ENCODE measurements at regions not wholly inside any gene's neighbourhood (a gene's known extent, or its start where the extent isn't known, plus 50 kb on each side); places are given as distances from the start of the nearest gene placed in this dataset.

DNA sequence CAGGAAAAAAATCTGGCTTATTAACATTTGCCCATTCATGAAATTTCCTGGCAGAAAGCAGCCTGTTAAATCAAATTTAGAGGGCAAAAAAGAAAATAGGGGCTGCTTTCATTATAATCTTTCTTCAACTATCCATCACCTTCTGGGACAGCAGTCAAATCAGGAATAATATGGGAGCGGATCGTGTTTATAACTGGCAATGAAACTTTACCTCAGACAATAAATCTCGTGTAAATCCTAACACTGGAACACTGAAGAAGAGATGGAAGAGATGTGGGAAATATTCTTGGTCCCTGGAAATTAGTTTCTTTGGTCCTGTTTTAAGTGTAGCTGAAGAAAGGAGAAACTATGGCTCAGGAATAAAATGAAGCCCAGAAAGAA is 77.5 kb upstream of the SERTAD2 start:
- Mint-ChIP-seq H3K4me3 (peak overlapping the region; percentile 84), H3K36me3 (ENCODE audit: low read depth) (peaks cover 10% of the 10 kb centered on the region), H3K27ac (peak overlapping the region; percentile 91), H3K27me3 (no peaks in the 10 kb centered on the region), H3K4me1 (peaks cover 62% of the 10 kb centered on the region), H3K9me3 (no peaks in the 10 kb centered on the region)
- DNase-seq (no peak), ATAC-seq (ENCODE audit: low read depth) (no peak)
- POLR2A ChIA-PET = interaction anchor here (0.6 to 7.9 kb wide), 8 partner anchors 9 to 133 kb away, joined by 3 to 176 read pairs (median 6); partner anchors contain the start of gene SERTAD2
- TF ChIP-seq, protein P1, sequence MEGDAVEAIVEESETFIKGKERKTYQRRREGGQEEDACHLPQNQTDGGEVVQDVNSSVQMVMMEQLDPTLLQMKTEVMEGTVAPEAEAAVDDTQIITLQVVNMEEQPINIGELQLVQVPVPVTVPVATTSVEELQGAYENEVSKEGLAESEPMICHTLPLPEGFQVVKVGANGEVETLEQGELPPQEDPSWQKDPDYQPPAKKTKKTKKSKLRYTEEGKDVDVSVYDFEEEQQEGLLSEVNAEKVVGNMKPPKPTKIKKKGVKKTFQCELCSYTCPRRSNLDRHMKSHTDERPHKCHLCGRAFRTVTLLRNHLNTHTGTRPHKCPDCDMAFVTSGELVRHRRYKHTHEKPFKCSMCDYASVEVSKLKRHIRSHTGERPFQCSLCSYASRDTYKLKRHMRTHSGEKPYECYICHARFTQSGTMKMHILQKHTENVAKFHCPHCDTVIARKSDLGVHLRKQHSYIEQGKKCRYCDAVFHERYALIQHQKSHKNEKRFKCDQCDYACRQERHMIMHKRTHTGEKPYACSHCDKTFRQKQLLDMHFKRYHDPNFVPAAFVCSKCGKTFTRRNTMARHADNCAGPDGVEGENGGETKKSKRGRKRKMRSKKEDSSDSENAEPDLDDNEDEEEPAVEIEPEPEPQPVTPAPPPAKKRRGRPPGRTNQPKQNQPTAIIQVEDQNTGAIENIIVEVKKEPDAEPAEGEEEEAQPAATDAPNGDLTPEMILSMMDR (IDR thresholded peaks at IDR 0.05) = no peak
- CTCF ChIA-PET = interaction anchor here (1.5 kb wide), 1 partner anchor 77 kb away, joined by 3 read pairs; the partner anchor contains the start of gene SERTAD2
- intact Hi-C loops (cut with micrococcal nuclease) = loop anchor here (1.0 to 2.0 kb wide), 2 partner anchors 20 to 122 kb away; no protein-coding TSS in a partner anchor

DNA sequence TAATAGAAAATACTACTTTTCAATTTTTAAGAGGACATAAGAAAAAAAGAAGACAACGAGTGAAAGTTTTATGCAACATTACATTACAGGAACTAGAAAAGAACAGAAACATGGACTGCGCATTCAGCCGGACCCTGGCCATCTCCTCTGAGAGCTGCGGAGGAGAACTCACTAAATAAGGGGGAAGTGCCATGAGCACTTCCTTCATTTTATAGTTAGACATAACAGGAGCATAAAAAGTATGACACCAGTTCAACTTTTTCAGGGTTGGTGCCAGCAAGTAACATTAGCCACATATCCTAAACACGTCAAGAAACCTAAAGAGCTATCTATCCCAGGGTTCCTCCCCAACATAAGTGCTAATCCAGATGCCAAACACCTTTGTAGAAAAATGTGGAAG is 78.0 kb upstream of the SERTAD2 start:
- H3K27me3 Mint-ChIP-seq = no peaks in the 10 kb centered on the region
- peaks cover 57% of the 10 kb centered on the region for H3K4me1 Mint-ChIP-seq
- ChIA-PET POLR2A (interaction anchor here (0.9 to 7.9 kb wide), 8 partner anchors 9 to 127 kb away, joined by 3 to 176 read pairs (median 6); partner anchors contain the start of gene SERTAD2), CTCF (interaction anchor here (1.5 kb wide), 1 partner anchor 78 kb away, joined by 3 read pairs; the partner anchor contains the start of gene SERTAD2)
- peak overlapping the region; percentile 91 for H3K27ac Mint-ChIP-seq
- ATAC-seq (ENCODE audit: low read depth) (no peak), DNase-seq (no peak)
- H3K36me3 Mint-ChIP-seq (ENCODE audit: low read depth) = peaks cover 10% of the 10 kb centered on the region
- TF ChIP-seq, protein P1 (IDR thresholded peaks at IDR 0.05) = no peak
- H3K4me3 Mint-ChIP-seq = peak overlapping the region; percentile 84
- intact Hi-C loops (cut with micrococcal nuclease) = loop anchor here (1.0 to 2.0 kb wide), 2 partner anchors 20 to 123 kb away; no protein-coding TSS in a partner anchor
- no peaks in the 10 kb centered on the region for H3K9me3 Mint-ChIP-seq

DNA sequence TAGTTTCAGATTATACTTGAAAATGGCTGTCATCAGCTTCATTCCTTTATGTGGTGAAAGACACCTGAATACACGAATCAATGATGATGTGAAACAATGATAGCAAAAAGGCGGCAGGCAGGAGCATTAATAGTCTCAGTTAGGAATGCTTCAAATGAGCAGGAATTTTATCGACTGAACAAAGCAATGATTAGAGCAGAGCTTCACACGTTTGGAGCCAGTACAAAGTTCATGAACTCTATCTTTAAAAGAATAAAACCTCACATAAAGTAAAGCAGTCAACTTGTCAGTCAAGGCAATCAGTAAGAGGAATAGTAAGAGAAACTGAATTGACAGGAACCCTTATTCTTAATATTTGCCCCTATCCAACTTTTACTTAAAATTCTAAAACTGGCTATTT is 78.4 kb upstream of the SERTAD2 start:
- ChIA-PET POLR2A (interaction anchor here (0.6 to 7.9 kb wide), 9 partner anchors 9 to 127 kb away, joined by 3 to 176 read pairs (median 6); partner anchors contain the start of gene SERTAD2), CTCF (interaction anchor here (1.5 kb wide), 1 partner anchor 78 kb away, joined by 3 read pairs; the partner anchor contains the start of gene SERTAD2)
- ATAC-seq (ENCODE audit: low read depth) = no peak
- intact Hi-C loops (cut with micrococcal nuclease) = no loop called here
- H3K36me3 Mint-ChIP-seq (ENCODE audit: low read depth) = peaks cover 10% of the 10 kb centered on the region
- no peaks in the 10 kb centered on the region for H3K9me3 Mint-ChIP-seq
- no peaks in the 10 kb centered on the region for H3K27me3 Mint-ChIP-seq
- peaks cover 53% of the 10 kb centered on the region for H3K4me1 Mint-ChIP-seq
- H3K27ac Mint-ChIP-seq = peak overlapping the region; percentile 91
- TF ChIP-seq, protein P1 (IDR thresholded peaks at IDR 0.05) = no peak
- no peak for DNase-seq
- peak overlapping the region; percentile 84 for H3K4me3 Mint-ChIP-seq

DNA sequence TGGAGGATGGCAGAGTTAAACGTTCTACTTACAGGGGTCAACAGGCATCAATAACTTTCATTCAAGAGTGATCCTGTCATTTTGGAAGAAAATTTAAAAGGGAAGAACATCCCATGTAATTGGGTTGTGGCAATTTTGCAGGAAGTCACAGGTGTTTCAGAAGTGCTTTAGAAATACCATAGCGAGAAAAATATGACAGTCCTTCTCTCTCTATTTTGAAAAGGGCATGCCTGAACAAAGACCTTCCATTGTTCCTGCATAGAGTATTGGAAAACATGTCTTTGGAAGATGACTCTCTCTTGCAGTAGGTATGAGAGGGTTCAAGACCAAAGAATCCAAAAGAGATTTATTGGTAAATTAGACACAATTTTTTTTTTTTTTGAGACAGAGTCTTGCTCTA is 81.8 kb upstream of the SERTAD2 start:
- POLR2A ChIA-PET = interaction anchor here (0.7 to 1.1 kb wide), 2 partner anchors 15 to 28 kb away, joined by 3 read pairs; no protein-coding TSS in a partner anchor
- H3K4me1 Mint-ChIP-seq = peaks cover 28% of the 10 kb centered on the region

DNA sequence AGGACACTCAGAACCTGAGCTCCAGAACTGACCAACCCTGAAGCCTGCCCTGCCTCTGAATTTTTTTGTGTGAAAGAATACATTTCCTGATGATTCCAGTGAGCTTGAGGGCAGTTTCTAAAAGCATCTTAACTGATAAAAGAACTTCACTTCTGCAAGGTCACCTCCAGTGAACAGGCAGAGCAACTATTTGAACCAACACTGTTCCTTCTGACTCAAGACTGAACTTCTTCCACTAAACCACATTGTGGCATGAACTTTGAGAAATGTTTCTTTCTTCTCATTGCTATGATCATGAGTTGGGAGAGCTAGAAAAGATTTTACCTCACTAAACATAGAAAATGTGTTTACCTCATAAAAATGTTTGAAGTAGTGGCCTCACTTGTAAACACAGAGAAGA is 83.8 kb upstream of the SERTAD2 start:
- intact Hi-C loops (cut with micrococcal nuclease) = no loop called here
- no peak for DNase-seq
- H3K27ac Mint-ChIP-seq = no peak overlapping the region
- TF ChIP-seq, protein P1 (IDR thresholded peaks at IDR 0.05) = no peak
- H3K4me3 Mint-ChIP-seq = no peak overlapping the region
- H3K36me3 Mint-ChIP-seq (ENCODE audit: low read depth) = peaks cover 10% of the 10 kb centered on the region
- POLR2A ChIA-PET = interaction anchor here (0.7 to 3.5 kb wide), 4 partner anchors 9 to 75 kb away, joined by 3 to 23 read pairs (median 6); no protein-coding TSS in a partner anchor
- CTCF ChIA-PET = no interaction called here
- no peak for ATAC-seq (ENCODE audit: low read depth)
- H3K9me3 Mint-ChIP-seq = no peaks in the 10 kb centered on the region
- no peaks in the 10 kb centered on the region for H3K27me3 Mint-ChIP-seq
- peaks cover 8% of the 10 kb centered on the region for H3K4me1 Mint-ChIP-seq

More for the DNA sequence above, 81.8 kb upstream of the SERTAD2 start:
- Mint-ChIP-seq H3K4me3 (no peak overlapping the region), H3K36me3 (ENCODE audit: low read depth) (peaks cover 10% of the 10 kb centered on the region), H3K27me3 (no peaks in the 10 kb centered on the region), H3K27ac (no peak overlapping the region), H3K9me3 (no peaks in the 10 kb centered on the region)
- DNase-seq (no peak), ATAC-seq (ENCODE audit: low read depth) (no peak)
- CTCF ChIA-PET = no interaction called here
- TF ChIP-seq, protein P1 (IDR thresholded peaks at IDR 0.05) = no peak
- intact Hi-C loops (cut with micrococcal nuclease) = no loop called here
